Liver (tissue), 3 donors: ENCODE measurements at regions not wholly inside any gene's neighbourhood (a gene's known extent, or its start where the extent isn't known, plus 50 kb on each side); places are given as distances from the start of the nearest gene placed in this dataset.

Experiments used
- CTCF ChIP-seq: fragments of 150-350 bp; IDR thresholded peaks from 2 replicates; pipeline ENCODE4 v1.5.1; 2017; ENCODE audit warnings: improper control_type of control experiment, low read depth, low read length; ENCODE audit not compliant: missing input control
- EGR1 ChIP-seq, 2 donors: IDR thresholded peaks; 2 replicates each; pipeline ENCODE4 v1.6.1; 2016 to 2018; ENCODE audit warnings: antibody characterized with exemption in 2 of 2, low read depth in 2 of 2
- FOXA1 ChIP-seq: IDR thresholded peaks from 2 replicates; pipeline ENCODE4 v1.6.1; 2016; ENCODE audit warnings: antibody characterized with exemption
- GABPA ChIP-seq, 2 donors: IDR thresholded peaks in 1 of 2; conservative IDR thresholded peaks in 1 of 2; 2 replicates each; pipeline ENCODE4 v1.6.1; 2016; ENCODE audit warnings: antibody characterized with exemption in 2 of 2, mild to moderate bottlenecking in 1 of 2, moderate library complexity in 1 of 2
- HNF4G ChIP-seq: IDR thresholded peaks from 2 replicates; pipeline ENCODE4 v1.6.1; 2016; ENCODE audit warnings: antibody characterized with exemption
- JUND ChIP-seq, 2 donors: IDR thresholded peaks; 2 replicates each; pipeline ENCODE4 v1.6.1; 2016; ENCODE audit warnings: antibody characterized with exemption in 2 of 2
- MAX ChIP-seq: IDR thresholded peaks from 2 replicates; pipeline ENCODE4 v1.6.1; 2016; ENCODE audit warnings: antibody characterized with exemption
- RAD21 ChIP-seq, 2 donors: IDR thresholded peaks; 2 replicates each; pipeline ENCODE4 v1.6.1; 2016; ENCODE audit warnings: antibody characterized with exemption in 2 of 2, mild to moderate bottlenecking in 2 of 2
- REST ChIP-seq: IDR thresholded peaks from 2 replicates; pipeline ENCODE4 v1.6.1; 2016; ENCODE audit warnings: antibody characterized with exemption, mild to moderate bottlenecking
- RXRA ChIP-seq, 2 donors: IDR thresholded peaks; 2 replicates each; pipeline ENCODE4 v1.6.1; 2017 to 2018; ENCODE audit warnings: antibody characterized with exemption in 2 of 2, mild to moderate bottlenecking in 1 of 2
- SP1 ChIP-seq: IDR thresholded peaks from 2 replicates; pipeline ENCODE4 v1.6.1; 2018; ENCODE audit warnings: antibody characterized with exemption, mild to moderate bottlenecking
- TAF1 ChIP-seq: conservative IDR thresholded peaks from 2 replicates; pipeline ENCODE4 v1.6.1; 2016; ENCODE audit warnings: antibody characterized with exemption, mild to moderate bottlenecking
- YY1 ChIP-seq: IDR thresholded peaks from 2 replicates; pipeline ENCODE4 v1.6.1; 2016; ENCODE audit warnings: antibody characterized with exemption, mild to moderate bottlenecking
- ZBTB33 ChIP-seq: IDR thresholded peaks from 2 replicates; pipeline ENCODE4 v1.6.1; 2016; ENCODE audit warnings: antibody characterized with exemption
- donor health status: healthy.
- donor health status: healthy.

DNA sequence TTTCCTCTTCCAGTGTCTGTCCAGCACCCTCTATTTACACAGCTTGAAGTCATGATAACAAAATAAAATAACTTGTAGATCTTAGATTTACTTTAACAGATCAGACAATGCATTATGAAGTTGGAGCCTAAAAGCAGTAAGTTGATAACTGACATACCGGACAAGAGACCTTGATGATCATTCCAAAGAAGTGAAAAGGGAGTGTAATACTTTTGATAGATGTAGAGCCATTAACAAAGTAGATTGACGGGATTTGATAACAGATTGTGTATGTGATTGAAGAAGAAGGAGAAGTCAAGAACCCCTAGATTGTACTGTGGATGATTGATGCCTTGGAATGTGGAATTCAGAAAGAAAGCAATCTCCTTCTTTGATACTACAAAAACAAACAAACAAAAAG, 403.8 kb upstream of the MGAT4C start:
- TF ChIP-seq CTCF (no peak), YY1 (no peak), JUND (IDR thresholded peaks at IDR 0.05) (no peak), TAF1 (no peak), RAD21 (IDR thresholded peaks at IDR 0.05) (no peak), GABPA (IDR thresholded peaks at IDR 0.05 in 1 of 2, conservative IDR thresholded peaks at IDR 0.05 in 1 of 2) (no peak), SP1 (no peak), HNF4G (no peak), ZBTB33 (no peak), REST (no peak), MAX (no peak), RXRA (IDR thresholded peaks at IDR 0.05) (no peak), FOXA1 (no peak), EGR1 (IDR thresholded peaks at IDR 0.05; ENCODE audit: low read depth in 2 of 2) (no peak)
